Liver (tissue), 8 donors: ENCODE measurements at regions not wholly inside any gene's neighbourhood (a gene's known extent, or its start where the extent isn't known, plus 50 kb on each side); places are given as distances from the start of the nearest gene placed in this dataset.

ENCODE experiments used
- DNase-seq: peaks from one replicate; pipeline ENCODE4 v3.0.0-alpha.2; 2017; ENCODE audit warnings: low spot score
- H3K27ac ChIP-seq, 2 donors: one replicate each; pipeline ENCODE4 v1.7.0; 2013; ENCODE audit warnings: inconsistent platforms in 2 of 2, low read length in 2 of 2, control low read depth in 1 of 2, low read depth in 1 of 2, mild to moderate bottlenecking in 1 of 2
- H3K27me3 ChIP-seq, 4 donors: one replicate each; pipeline versions ENCODE4 v1.6.1 to v1.7.0; 2013; ENCODE audit warnings: low read length in 3 of 4, inconsistent platforms in 1 of 4, mild to moderate bottlenecking in 1 of 4, moderate library complexity in 1 of 4; ENCODE audit not compliant: control insufficient read depth in 4 of 4, insufficient read depth in 4 of 4
- H3K36me3 ChIP-seq, 4 donors: one replicate each; pipeline versions ENCODE4 v1.6.1 to v1.7.0; 2013; ENCODE audit warnings: low read length in 3 of 4, mild to moderate bottlenecking in 3 of 4, low read depth in 1 of 4, moderate library complexity in 1 of 4; ENCODE audit not compliant: control insufficient read depth in 4 of 4, insufficient read depth in 3 of 4
- H3K4me1 ChIP-seq, 4 donors: one replicate each; pipeline versions ENCODE4 v1.6.1 to v1.7.0; 2013; ENCODE audit warnings: low read length in 3 of 4, mild to moderate bottlenecking in 3 of 4, moderate library complexity in 1 of 4; ENCODE audit not compliant: control insufficient read depth in 4 of 4, insufficient read depth in 4 of 4
- H3K4me3 ChIP-seq, 3 donors: one replicate each; pipeline versions ENCODE4 v1.6.1 to v1.7.0; 2013; ENCODE audit warnings: low read length in 3 of 3, control low read depth in 1 of 3, low read depth in 1 of 3, mild to moderate bottlenecking in 1 of 3
- H3K9ac ChIP-seq, 2 donors: one replicate each; pipeline ENCODE4 v1.7.0; 2013; ENCODE audit warnings: low read length in 2 of 2, mild to moderate bottlenecking in 2 of 2, moderate library complexity in 2 of 2, control low read depth in 1 of 2, low read depth in 1 of 2
- H3K9me3 ChIP-seq, 4 donors: one replicate each; pipeline versions ENCODE4 v1.6.1 to v1.7.0; 2013; ENCODE audit warnings: low read length in 3 of 4; ENCODE audit not compliant: control insufficient read depth in 4 of 4
- CTCF ChIP-seq: fragments of 150-350 bp; IDR thresholded peaks from 2 replicates; pipeline ENCODE4 v1.5.1; 2017; ENCODE audit warnings: improper control_type of control experiment, low read depth, low read length; ENCODE audit not compliant: missing input control
- FOXA2 ChIP-seq: IDR thresholded peaks from 2 replicates; pipeline ENCODE4 v1.6.1; 2016; ENCODE audit warnings: antibody characterized with exemption
- HNF4A ChIP-seq, 2 donors: conservative IDR thresholded peaks; 2 replicates each; pipeline ENCODE4 v1.6.1; 2016; ENCODE audit warnings: antibody characterized with exemption in 2 of 2, mild to moderate bottlenecking in 2 of 2
- HNF4G ChIP-seq: IDR thresholded peaks from 2 replicates; pipeline ENCODE4 v1.6.1; 2016; ENCODE audit warnings: antibody characterized with exemption
- JUND ChIP-seq, 2 donors: IDR thresholded peaks; 2 replicates each; pipeline ENCODE4 v1.6.1; 2016; ENCODE audit warnings: antibody characterized with exemption in 2 of 2
- NR2F2 ChIP-seq: IDR thresholded peaks from 2 replicates; pipeline ENCODE4 v1.6.1; 2016; ENCODE audit warnings: antibody characterized with exemption
- RXRA ChIP-seq, 2 donors: IDR thresholded peaks; 2 replicates each; pipeline ENCODE4 v1.6.1; 2017 to 2018; ENCODE audit warnings: antibody characterized with exemption in 2 of 2, mild to moderate bottlenecking in 1 of 2
- TAF1 ChIP-seq: conservative IDR thresholded peaks from 2 replicates; pipeline ENCODE4 v1.6.1; 2016; ENCODE audit warnings: antibody characterized with exemption, mild to moderate bottlenecking
- ZBTB33 ChIP-seq: IDR thresholded peaks from 2 replicates; pipeline ENCODE4 v1.6.1; 2016; ENCODE audit warnings: antibody characterized with exemption
- WGBS: extraction: QIAGEN DNeasy Blood & Tissue Kit; methylation state at CpG from one replicate; pipeline ENCODE4 v1.1.7; 2013; 5-methylcytosine and 5-hydroxymethylcytosine counted together
- donor health status: healthy.
- donor health status: healthy.
- donor health status: healthy.
- donor health status: healthy.
- donor health status: healthy.

GRCh38 chr5:1946122-1946677, 63.5 kb upstream of the IRX4 start:
- no peak overlapping the region for H3K4me3 ChIP-seq
- no peaks in the 10 kb centered on the region for H3K9me3 ChIP-seq
- no peak overlapping the region for H3K9ac ChIP-seq
- WGBS = 73% methylated on average over 17 of the region's 17 CpGs
- no peaks in the 10 kb centered on the region for H3K36me3 ChIP-seq
- peaks cover 0 to 12% (median 3%) of the 10 kb centered on the region in 4 donors for H3K27me3 ChIP-seq
- H3K27ac ChIP-seq = no peak overlapping the region
- no peak for DNase-seq
- H3K4me1 ChIP-seq = no peaks in the 10 kb centered on the region
- TF ChIP-seq TAF1 (no peak), NR2F2 (no peak)

GRCh38 chr5:1945606-1946005, 62.9 kb upstream of the IRX4 start:
- WGBS = 59% methylated on average over 13 of the region's 13 CpGs

GRCh38 chr5:1944408-1944807, 61.7 kb upstream of the IRX4 start:
- no peaks in the 10 kb centered on the region for H3K36me3 ChIP-seq
- 58% methylated on average over 10 of the region's 10 CpGs for WGBS

More at GRCh38 chr5:1945606-1946005, 62.9 kb upstream of the IRX4 start:
- no peaks in the 10 kb centered on the region for H3K9me3 ChIP-seq
- H3K27me3 ChIP-seq = peaks cover 0 to 12% (median 3%) of the 10 kb centered on the region in 4 donors
- no peak for TF ChIP-seq HNF4A (conservative IDR thresholded peaks at IDR 0.05)
- H3K27ac ChIP-seq = no peak overlapping the region
- no peak for DNase-seq
- no peak overlapping the region for H3K4me3 ChIP-seq
- no peaks in the 10 kb centered on the region for H3K4me1 ChIP-seq
- no peaks in the 10 kb centered on the region for H3K36me3 ChIP-seq
- no peak overlapping the region for H3K9ac ChIP-seq

GRCh38 chr5:1943481-1943880, 60.8 kb upstream of the IRX4 start:
- Histone ChIP-seq H3K4me1 (no peaks in the 10 kb centered on the region), H3K36me3 (no peaks in the 10 kb centered on the region), H3K27me3 (peaks cover 0 to 8% (median 3%) of the 10 kb centered on the region in 4 donors), H3K27ac (no peak overlapping the region), H3K4me3 (no peak overlapping the region), H3K9ac (no peak overlapping the region), H3K9me3 (no peaks in the 10 kb centered on the region)
- TF ChIP-seq NR2F2 (no peak), FOXA2 (no peak), RXRA (IDR thresholded peaks at IDR 0.05) (no peak), JUND (IDR thresholded peaks at IDR 0.05) (no peak), CTCF (no peak)
- WGBS = 78% methylated on average over 11 of the region's 11 CpGs
- DNase-seq = no peak

More at GRCh38 chr5:1944408-1944807, 61.7 kb upstream of the IRX4 start:
- no peak overlapping the region for H3K9ac ChIP-seq
- peaks cover 0 to 8% (median 3%) of the 10 kb centered on the region in 4 donors for H3K27me3 ChIP-seq
- DNase-seq = no peak
- no peak overlapping the region for H3K27ac ChIP-seq
- H3K9me3 ChIP-seq = no peaks in the 10 kb centered on the region
- no peak overlapping the region for H3K4me3 ChIP-seq
- H3K4me1 ChIP-seq = no peaks in the 10 kb centered on the region
- no peak for TF ChIP-seq HNF4G
- TF ChIP-seq ZBTB33 = no peak
